CD14-positive monocyte (primary cell): ENCODE measurements at regions not wholly inside any gene's neighbourhood (a gene's known extent, or its start where the extent isn't known, plus 50 kb on each side); places are given as distances from the start of the nearest gene placed in this dataset.

Source experiments
- DNase-seq, 3 donors: peaks; one replicate each; pipeline ENCODE4 v3.0.0-alpha.2; 2011 to 2022
- H2AFZ ChIP-seq: 2 replicates; pipeline ENCODE4 v1.6.0; 2012; ENCODE audit warnings: mild to moderate bottlenecking, low read depth, low read length, inconsistent platforms; ENCODE audit not compliant: insufficient read depth, poor library complexity, severe bottlenecking
- H3K27ac ChIP-seq, 2 donors: 1 replicate in 1 of 2; 2 replicates in 1 of 2; pipeline ENCODE4 v1.5.1; 2012 to 2013; ENCODE audit warnings: low read length in 2 of 2, control low read depth in 1 of 2, inconsistent platforms in 1 of 2, low read depth in 1 of 2, mild to moderate bottlenecking in 1 of 2
- H3K27me3 ChIP-seq, 2 donors: one replicate each; pipeline versions ENCODE4 v1.6.0 to v1.6.1; 2011 to 2013; ENCODE audit warnings: low read length in 2 of 2; ENCODE audit not compliant: control insufficient read depth in 2 of 2, insufficient read depth in 2 of 2
- H3K36me3 ChIP-seq, 2 donors: replicated peaks in 1 of 2; 1 replicate in 1 of 2; 2 replicates in 1 of 2; pipeline versions ENCODE4 v1.5.1 to v1.6.1; 2012 to 2013; ENCODE audit warnings: low read length in 2 of 2, control low read depth in 1 of 2, inconsistent platforms in 1 of 2, mild to moderate bottlenecking in 1 of 2; ENCODE audit not compliant: insufficient read depth in 2 of 2, control insufficient read depth in 1 of 2
- H3K4me1 ChIP-seq, 2 donors: 1 replicate in 1 of 2; 2 replicates in 1 of 2; pipeline versions ENCODE4 v1.5.1 to v1.6.1; 2012 to 2013; ENCODE audit warnings: low read length in 2 of 2, control low read depth in 1 of 2, inconsistent platforms in 1 of 2, mild to moderate bottlenecking in 1 of 2, moderate library complexity in 1 of 2; ENCODE audit not compliant: insufficient read depth in 2 of 2, control insufficient read depth in 1 of 2
- H3K4me2 ChIP-seq: replicated peaks from 2 replicates; pipeline ENCODE3; 2012; ENCODE audit warnings: low read length, moderate library complexity, mild to moderate bottlenecking; ENCODE audit not compliant: poor library complexity, severe bottlenecking; ENCODE audit errors: extremely low read depth
- H3K4me3 ChIP-seq, 3 experiments: fragments of 200-600 bp in 1 of 3; sonication (generic) in 1 of 3; replicated peaks in 1 of 3; 1 replicate in 2 of 3; 2 replicates in 1 of 3; pipeline ENCODE4 v1.5.1; 2011 to 2013; ENCODE audit warnings: low read length in 3 of 3, mild to moderate bottlenecking in 3 of 3, control low read depth in 2 of 3, low read depth in 2 of 3, inconsistent platforms in 1 of 3, moderate library complexity in 1 of 3
- H3K79me2 ChIP-seq: 2 replicates; pipeline ENCODE4 v1.6.0; 2012; ENCODE audit warnings: mild to moderate bottlenecking, control low read depth, inconsistent platforms, low read length, moderate library complexity; ENCODE audit not compliant: insufficient read depth
- H3K9ac ChIP-seq: 2 replicates; pipeline ENCODE4 v1.6.0; 2017; ENCODE audit warnings: low read length, mild to moderate bottlenecking; ENCODE audit not compliant: insufficient read depth, poor library complexity, severe bottlenecking
- H3K9me3 ChIP-seq, 2 donors: replicated peaks in 1 of 2; 1 replicate in 1 of 2; 2 replicates in 1 of 2; pipeline versions ENCODE4 v1.5.1 to v1.6.1; 2012 to 2013; ENCODE audit warnings: low read length in 2 of 2, control low read depth in 1 of 2; ENCODE audit not compliant: control insufficient read depth in 1 of 2, insufficient read depth in 1 of 2
- H4K20me1 ChIP-seq: 2 replicates; pipeline ENCODE4 v1.6.0; 2012; ENCODE audit warnings: mild to moderate bottlenecking, low read length, control low read depth, moderate library complexity; ENCODE audit not compliant: insufficient read depth
- H3K27ac Mint-ChIP-seq, 7 donors: one replicate each; pipeline ENCODE4 v1.8.0; 2020; ENCODE audit warnings: mild to moderate bottlenecking in 7 of 7, mixed read lengths in 7 of 7, moderate library complexity in 6 of 7, inconsistent platforms in 2 of 7
- H3K27me3 Mint-ChIP-seq, 3 donors: one replicate each; pipeline ENCODE4 v1.8.0; 2021 to 2022; ENCODE audit warnings: low read depth in 3 of 3, mild to moderate bottlenecking in 3 of 3, mixed read lengths in 3 of 3, moderate library complexity in 3 of 3, inconsistent platforms in 1 of 3
- H3K36me3 Mint-ChIP-seq, 2 donors: one replicate each; pipeline ENCODE4 v1.8.0; 2020; ENCODE audit warnings: mixed read lengths in 2 of 2, inconsistent platforms in 1 of 2, mild to moderate bottlenecking in 1 of 2
- H3K4me1 Mint-ChIP-seq: one replicate; pipeline ENCODE4 v1.8.0; 2020; ENCODE audit warnings: mild to moderate bottlenecking, mixed read lengths
- H3K4me3 Mint-ChIP-seq, 2 donors: one replicate each; pipeline ENCODE4 v1.8.0; 2020; ENCODE audit warnings: mild to moderate bottlenecking in 2 of 2, mixed read lengths in 2 of 2, moderate library complexity in 1 of 2
- H3K9me3 Mint-ChIP-seq, 7 donors: one replicate each; pipeline ENCODE4 v1.8.0; 2020 to 2022; ENCODE audit warnings: mixed read lengths in 7 of 7, mild to moderate bottlenecking in 6 of 7, moderate library complexity in 6 of 7, inconsistent platforms in 2 of 7
- CTCF ChIP-seq: fragments of 200-600 bp; IDR thresholded peaks from one replicate; pipeline ENCODE4 v1.8.0; 2022; ENCODE audit warnings: antibody characterized with exemption, mild to moderate bottlenecking
- WGBS: methylation state at CpG from one replicate; pipeline ENCODE4 v1.1.5; 2013; ENCODE audit warnings: missing lambda C conversion rate; ENCODE audit not compliant: insufficient coverage; 5-methylcytosine and 5-hydroxymethylcytosine counted together
- intact Hi-C, 2 donors: fragments of 100-400 bp; cut with micrococcal nuclease; formaldehyde crosslinking; loops; one replicate each; pipeline versions ENCODE4 v1.15.0 to v1.15.1; 2023

GRCh38 chr21:25292396-25292795, 314.9 kb downstream of the MRPL39 start:
- 98% methylated on average over 6 of the region's 6 CpGs for WGBS
- Mint-ChIP-seq H3K9me3 (peaks cover 2 to 16% (median 10%) of the 10 kb centered on the region in 7 donors), H3K27me3 (peaks cover 0 to 1% (median 0%) of the 10 kb centered on the region in 3 donors), H3K36me3 (no peaks in the 10 kb centered on the region), H3K27ac (no peak overlapping the region), H3K4me1 (no peaks in the 10 kb centered on the region), H3K4me3 (no peak overlapping the region)
- Histone ChIP-seq H4K20me1 (no peaks in the 10 kb centered on the region), H3K27ac (no peak overlapping the region), H2AFZ (no peak overlapping the region), H3K9me3 (peaks cover 0 to 13% of the 10 kb centered on the region in 2 donors), H3K9ac (no peak overlapping the region), H3K79me2 (no peaks in the 10 kb centered on the region), H3K4me1 (no peaks in the 10 kb centered on the region), H3K27me3 (no peaks in the 10 kb centered on the region), H3K4me3 (no peak overlapping the region), H3K36me3 (no peaks in the 10 kb centered on the region), H3K4me2 (no peak overlapping the region)
- intact Hi-C loops = no loop called here
- no peak for DNase-seq
- no peak for TF ChIP-seq CTCF

- H3K27ac Mint-ChIP-seq = no peak overlapping the region
- Histone ChIP-seq H3K4me2 (no peak overlapping the region), H3K27me3 (no peaks in the 10 kb centered on the region), H3K9ac (no peak overlapping the region), H3K4me3 (no peak overlapping the region), H3K27ac (no peak overlapping the region), H4K20me1 (no peaks in the 10 kb centered on the region), H3K4me1 (no peaks in the 10 kb centered on the region), H3K9me3 (no peaks in the 10 kb centered on the region), H3K36me3 (no peaks in the 10 kb centered on the region), H3K79me2 (no peaks in the 10 kb centered on the region), H2AFZ (no peak overlapping the region)
- H3K4me1 Mint-ChIP-seq = no peaks in the 10 kb centered on the region
- DNase-seq = no peak
- TF ChIP-seq CTCF = no peak
- H3K36me3 Mint-ChIP-seq = no peaks in the 10 kb centered on the region
- H3K27me3 Mint-ChIP-seq = peaks cover 0 to 1% (median 0%) of the 10 kb centered on the region in 3 donors
- no peak overlapping the region for H3K4me3 Mint-ChIP-seq
- intact Hi-C loops = no loop called here
- WGBS = 66% methylated on average over 6 of the region's 6 CpGs
- H3K9me3 Mint-ChIP-seq = no peaks in the 10 kb centered on the region
These were observed 323.6 kb downstream of the MRPL39 start for GRCh38 chr21:25283720-25284119.
